Prostate gland (tissue), 2 donors: ENCODE measurements at regions not wholly inside any gene's neighbourhood (a gene's known extent, or its start where the extent isn't known, plus 50 kb on each side); places are given as distances from the start of the nearest gene placed in this dataset.

Experiments used
- POLR2A ChIP-seq: fragments of 450-650 bp; IDR thresholded peaks from one replicate; pipeline ENCODE4 v1.6.1; 2016; ENCODE audit warnings: antibody characterized with exemption, mild to moderate bottlenecking
- POLR2AphosphoS5 ChIP-seq: sonication (generic); formaldehyde crosslinking; IDR thresholded peaks from one replicate; pipeline ENCODE4 v1.6.1; 2017; ENCODE audit warnings: antibody characterized with exemption
- TF ChIP-seq, protein P1 (sequence below), 4 experiments: fragments of 200-600 bp in 2 of 4; fragments of 450-650 bp in 2 of 4; sonication (generic) in 2 of 4; IDR thresholded peaks; 1 replicate in 3 of 4; 2 replicates in 1 of 4; pipeline ENCODE4 v1.5.1; 2016 to 2019; ENCODE audit warnings: antibody characterized with exemption in 4 of 4, mild to moderate bottlenecking in 2 of 4, moderate library complexity in 2 of 4

DNA sequence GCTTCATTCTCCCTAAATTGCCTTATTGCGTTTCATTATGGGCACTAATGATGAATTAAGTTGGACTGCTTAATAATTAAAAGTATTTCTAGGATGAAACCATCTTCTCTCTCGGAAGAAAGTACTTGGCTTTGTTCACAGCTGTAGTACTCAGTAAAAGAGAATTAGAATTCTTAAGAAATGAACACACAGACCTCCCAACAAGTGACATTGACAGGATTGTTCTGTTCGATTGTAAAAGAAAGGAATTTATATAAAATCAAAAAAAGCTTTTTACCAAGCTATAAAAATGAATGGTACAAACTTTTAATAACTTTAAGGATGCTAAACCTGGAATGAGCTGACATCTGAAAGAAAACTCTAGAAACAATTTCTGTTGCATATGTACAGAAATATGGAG, 416.4 kb upstream of the THRB start:
- TF ChIP-seq, protein P1, sequence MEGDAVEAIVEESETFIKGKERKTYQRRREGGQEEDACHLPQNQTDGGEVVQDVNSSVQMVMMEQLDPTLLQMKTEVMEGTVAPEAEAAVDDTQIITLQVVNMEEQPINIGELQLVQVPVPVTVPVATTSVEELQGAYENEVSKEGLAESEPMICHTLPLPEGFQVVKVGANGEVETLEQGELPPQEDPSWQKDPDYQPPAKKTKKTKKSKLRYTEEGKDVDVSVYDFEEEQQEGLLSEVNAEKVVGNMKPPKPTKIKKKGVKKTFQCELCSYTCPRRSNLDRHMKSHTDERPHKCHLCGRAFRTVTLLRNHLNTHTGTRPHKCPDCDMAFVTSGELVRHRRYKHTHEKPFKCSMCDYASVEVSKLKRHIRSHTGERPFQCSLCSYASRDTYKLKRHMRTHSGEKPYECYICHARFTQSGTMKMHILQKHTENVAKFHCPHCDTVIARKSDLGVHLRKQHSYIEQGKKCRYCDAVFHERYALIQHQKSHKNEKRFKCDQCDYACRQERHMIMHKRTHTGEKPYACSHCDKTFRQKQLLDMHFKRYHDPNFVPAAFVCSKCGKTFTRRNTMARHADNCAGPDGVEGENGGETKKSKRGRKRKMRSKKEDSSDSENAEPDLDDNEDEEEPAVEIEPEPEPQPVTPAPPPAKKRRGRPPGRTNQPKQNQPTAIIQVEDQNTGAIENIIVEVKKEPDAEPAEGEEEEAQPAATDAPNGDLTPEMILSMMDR (IDR thresholded peaks at IDR 0.05), result no peak
- TF ChIP-seq POLR2A (no peak), POLR2AphosphoS5 (no peak)
